RCC 7860 (cell line): ENCODE measurements at regions not wholly inside any gene's neighbourhood (a gene's known extent, or its start where the extent isn't known, plus 50 kb on each side); places are given as distances from the start of the nearest gene placed in this dataset.

Experiments used
- DNase-seq: peaks from one replicate; pipeline ENCODE4 v3.0.0-alpha.2; 2015; ENCODE audit warnings: low spot score
- FAIRE-seq: peaks from 2 replicates; lab custom pipeline; 2012; peaks lifted over from hg19 to GRCh38; lab: Jason Lieb, UNC

DNA sequence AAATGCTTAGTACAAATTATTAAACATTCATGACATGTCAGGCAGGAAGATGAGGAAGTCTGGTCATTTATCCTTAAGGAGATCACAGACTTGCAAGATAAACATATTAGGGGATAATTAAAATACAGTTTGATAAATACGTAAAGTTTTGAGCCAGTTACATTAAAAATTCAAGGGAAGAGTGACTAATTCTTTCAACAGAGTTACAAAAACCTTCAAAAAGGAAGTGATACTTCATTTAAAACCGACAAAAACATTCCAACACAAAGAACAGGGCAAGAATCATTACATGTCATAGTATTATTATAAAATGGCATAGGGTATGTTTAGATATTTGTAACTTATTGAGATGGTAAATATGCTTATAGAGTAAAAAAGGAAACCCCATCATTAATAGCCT, 636.0 kb downstream of the NR4A2 start:
- no peak for FAIRE-seq
- DNase-seq = no peak

DNA sequence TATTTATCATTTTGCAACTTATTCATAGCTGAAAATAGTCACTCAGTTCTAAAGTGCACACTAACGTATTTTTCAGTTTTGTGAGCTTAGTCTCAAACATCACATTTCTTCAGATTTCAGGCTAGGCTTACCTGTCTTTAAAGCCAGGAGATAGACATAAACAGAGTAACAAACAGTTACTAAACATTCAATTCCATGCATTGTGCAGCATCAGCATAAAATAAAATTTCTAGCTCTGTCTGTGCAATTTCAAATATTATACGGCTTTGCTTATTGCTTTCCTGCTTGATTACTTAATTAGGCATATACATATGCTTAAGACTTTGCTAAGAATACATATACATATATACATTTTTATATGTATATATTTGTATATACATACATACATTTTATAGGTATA, 637.0 kb downstream of the NR4A2 start:
- DNase-seq = no peak
- no peak for FAIRE-seq

DNA sequence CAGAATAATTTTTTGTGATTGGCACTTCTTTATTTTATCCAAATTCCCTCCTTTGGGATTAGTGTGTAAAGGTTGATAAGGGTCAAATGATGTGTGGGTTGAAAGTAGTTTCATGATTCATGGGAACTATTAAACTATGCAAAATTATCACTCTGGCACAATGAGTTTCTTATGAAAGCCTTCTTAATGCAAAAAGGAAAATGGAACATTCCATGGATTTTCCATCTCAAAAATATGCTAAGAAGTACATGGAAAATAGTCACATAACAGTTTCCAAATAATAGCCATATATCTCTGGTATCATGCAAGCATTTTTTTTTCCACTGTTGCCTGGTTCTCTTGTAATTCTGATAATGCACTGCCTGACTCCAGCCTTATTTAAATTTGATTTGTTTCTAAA, 639.7 kb downstream of the NR4A2 start:
- FAIRE-seq = no peak
- DNase-seq = no peak

DNA sequence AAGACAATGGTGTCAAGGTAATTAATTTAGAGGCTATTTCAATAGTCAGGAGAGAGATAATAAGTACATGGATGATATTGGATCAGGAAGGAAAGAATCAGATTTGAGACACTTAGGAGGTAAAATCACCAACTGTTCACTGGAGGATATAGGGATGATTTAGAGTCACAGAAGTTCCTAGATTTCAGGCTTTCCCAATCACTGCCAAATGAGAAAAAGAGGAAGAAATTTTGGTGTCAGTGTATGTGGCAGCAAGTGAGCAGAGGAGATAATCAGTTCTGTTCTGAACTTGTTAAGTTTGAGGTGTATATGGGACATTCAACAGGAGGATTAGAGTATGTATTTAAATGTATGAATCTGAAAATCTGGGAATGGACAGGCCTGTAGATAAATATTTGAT, 640.4 kb downstream of the NR4A2 start:
- no peak for DNase-seq
- FAIRE-seq = no peak

DNA sequence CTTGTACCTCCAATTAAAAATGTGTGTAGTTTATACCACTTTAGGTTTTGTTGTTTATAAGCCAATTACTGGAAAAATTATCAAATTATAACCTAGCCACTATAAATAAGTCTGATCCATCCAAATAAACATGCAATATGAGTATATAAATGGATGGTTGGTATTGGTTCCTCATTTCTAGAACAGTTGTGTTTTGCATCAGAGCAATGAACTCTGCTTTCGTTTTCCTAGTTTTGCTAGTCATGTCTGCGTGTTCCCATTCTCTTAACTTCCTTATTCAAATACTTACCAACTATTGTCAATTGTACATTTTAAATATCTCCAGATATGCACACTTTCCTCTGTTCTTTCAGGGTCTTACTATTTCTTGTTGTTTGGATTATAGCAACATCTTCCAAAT, 641.7 kb downstream of the NR4A2 start:
- DNase-seq (no peak), FAIRE-seq (no peak)

DNA sequence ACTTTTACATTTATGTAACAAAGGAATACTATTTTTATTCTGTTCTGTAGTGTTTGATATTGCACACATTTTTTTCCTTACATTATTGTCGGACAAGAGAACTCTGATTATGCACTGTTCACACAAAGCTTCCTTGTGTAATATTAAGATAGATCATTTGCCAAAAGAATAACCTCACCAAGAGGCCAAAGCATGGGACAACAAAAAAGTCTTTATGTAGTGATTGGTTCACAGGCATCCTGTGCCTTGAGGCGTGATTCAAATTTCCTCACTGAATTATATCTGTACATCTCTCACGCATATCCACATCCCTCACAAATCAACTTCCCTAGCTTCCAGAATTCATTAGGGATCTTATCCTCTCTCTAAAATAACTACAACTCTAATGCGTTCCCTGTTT, 642.7 kb downstream of the NR4A2 start:
- FAIRE-seq (no peak), DNase-seq (no peak)

DNA sequence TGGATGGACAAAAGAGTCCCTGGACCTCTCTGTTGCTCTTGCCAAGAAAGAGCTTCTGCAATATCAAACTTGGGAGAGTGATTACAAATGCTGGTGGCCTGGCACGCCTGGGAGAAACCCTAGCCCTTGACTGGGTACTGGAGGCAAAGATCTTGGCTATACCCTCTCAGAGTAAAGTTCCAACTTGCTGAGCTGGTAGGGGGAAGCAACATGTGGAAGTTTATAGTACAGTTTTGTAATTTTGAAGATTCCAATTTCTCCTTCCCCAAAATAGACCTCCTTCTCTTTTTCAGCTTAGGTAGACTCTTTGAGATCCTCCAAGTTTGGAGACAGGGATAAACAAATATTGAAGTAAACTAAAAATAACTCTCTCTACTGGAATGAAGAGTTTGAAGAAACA, 645.3 kb downstream of the NR4A2 start:
- FAIRE-seq = no peak
- DNase-seq = no peak

DNA sequence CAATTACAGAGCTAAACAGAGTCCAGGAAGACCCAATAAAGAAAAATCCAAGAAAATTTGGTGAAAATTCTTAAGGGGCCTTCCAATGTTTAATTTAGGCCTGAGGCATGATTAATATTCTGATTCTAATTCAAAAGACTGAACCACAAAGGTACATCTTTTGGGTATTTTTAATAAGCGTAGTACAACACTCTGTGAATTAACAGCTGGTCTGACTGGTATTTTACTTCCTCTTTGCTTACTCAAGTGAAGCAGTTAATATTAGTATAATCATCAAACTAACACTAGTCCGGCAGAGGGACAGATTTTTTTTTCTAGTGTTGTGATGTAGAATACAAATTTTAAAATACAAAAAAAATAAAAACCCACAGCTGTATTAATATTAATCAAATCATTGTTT, 652.9 kb downstream of the NR4A2 start:
- DNase-seq = no peak
- no peak for FAIRE-seq

DNA sequence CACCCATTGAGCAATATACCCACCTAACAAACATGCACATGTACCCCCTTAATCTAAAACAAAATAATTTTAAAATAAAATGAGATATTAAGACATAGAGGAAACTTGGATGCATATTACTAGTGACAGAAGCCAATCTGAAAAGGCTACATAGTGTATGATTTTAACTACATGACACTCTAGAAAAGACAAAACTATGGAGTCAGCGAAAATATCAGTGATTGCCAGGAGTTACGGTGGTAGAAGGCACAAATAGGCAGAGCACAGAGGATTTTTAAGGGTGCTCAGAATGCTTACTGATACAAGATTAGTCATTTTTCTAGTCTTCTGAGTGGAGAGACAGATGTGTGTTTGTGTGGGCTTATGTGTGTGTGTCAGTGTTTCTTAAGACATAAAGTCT, 656.6 kb downstream of the NR4A2 start:
- FAIRE-seq = no peak
- no peak for DNase-seq

DNA sequence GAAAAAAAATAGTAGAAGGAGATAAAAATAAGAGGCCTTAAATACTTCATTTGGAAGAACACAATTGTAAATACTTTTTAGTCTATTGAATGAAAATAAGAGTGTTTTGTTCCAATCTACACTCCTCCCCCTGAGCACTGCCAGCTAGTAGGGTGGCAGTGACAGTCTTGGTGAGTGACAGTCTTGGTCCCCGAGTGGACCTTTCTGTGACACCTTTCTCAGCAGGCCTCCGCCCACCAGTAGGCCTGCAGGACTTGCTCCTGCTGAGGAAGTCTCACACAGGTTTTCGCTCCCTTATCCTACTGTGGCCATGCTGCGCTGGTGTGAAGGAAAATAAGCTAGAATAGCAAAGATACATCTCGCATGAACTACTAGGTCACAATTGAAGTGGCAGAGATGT, 666.8 kb downstream of the NR4A2 start:
- FAIRE-seq (no peak), DNase-seq (no peak)

DNA sequence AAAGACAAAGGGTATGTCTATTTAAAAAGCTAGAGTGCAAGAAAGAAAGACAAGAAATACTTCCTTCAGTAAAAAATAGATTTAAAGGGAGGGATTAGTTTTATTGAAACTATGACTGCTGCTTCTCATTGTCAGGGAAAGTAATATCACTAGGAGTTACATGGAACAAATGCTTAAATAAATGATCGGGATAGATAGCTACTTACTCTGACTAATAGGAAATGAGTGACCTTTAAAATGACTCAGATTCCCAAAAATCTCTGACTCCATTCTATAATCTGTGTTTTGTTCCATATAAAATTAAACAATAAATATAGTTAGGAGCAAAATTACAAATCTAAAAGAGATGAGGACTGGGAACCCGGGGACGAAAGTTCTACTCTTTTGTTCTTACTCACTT, 669.3 kb downstream of the NR4A2 start:
- no peak for DNase-seq
- no peak for FAIRE-seq

DNA sequence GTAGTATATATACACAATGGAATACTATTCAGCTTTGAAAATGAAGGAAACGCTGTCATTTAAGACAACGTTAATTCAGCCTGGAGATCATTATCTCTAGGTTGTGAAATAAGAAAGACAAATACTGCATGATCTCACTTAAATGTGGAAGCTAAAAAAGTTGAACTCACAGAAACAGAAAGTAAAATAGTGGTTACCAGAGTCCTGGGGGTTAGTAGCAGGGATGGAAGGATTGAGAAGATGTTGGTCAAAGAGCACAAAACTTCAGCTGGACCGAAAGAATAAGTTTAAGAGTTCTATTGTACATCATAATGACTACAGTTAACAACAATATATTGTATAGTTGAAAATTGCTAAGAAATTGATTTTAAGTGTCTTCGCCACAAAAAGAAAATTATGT, 670.3 kb downstream of the NR4A2 start:
- no peak for FAIRE-seq
- DNase-seq = no peak

DNA sequence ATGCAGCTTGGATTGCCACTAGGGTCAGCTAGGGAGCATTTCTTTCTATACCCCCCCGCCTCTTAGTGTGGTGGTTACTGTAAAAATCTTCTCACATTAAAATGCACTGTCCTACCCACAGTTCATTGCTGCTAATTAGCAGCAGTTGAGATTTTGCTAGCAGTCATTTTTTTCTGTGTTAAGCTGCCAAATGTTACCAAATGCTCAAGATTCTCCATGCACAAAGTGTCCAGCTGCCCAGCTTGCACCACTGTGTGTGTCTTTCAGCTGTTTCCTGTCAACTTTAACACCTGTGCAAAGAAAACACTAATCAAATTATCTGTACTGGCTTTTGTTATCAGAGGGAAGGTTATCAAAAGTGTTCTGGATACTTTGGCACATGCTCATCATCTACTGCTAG, 679.3 kb downstream of the NR4A2 start:
- no peak for FAIRE-seq
- no peak for DNase-seq

DNA sequence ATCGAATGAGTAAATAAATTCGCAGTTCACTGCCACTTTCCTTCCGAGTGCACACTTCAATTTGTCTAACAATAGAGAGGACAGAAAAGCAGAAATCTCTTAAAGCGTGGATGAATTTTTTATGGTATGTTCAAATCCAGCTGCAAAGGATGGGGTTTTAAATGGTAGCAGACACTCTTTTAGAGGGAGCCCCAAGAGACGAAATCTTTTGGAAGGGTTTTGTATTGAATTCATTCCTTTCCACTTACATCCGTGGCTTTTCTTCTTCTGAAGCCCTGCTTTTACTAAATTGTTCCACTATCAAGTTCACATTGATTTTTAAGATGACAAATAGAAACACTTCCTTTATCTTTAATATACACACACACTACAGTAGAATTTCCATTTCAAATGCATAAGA, 680.7 kb downstream of the NR4A2 start:
- DNase-seq = no peak

DNA sequence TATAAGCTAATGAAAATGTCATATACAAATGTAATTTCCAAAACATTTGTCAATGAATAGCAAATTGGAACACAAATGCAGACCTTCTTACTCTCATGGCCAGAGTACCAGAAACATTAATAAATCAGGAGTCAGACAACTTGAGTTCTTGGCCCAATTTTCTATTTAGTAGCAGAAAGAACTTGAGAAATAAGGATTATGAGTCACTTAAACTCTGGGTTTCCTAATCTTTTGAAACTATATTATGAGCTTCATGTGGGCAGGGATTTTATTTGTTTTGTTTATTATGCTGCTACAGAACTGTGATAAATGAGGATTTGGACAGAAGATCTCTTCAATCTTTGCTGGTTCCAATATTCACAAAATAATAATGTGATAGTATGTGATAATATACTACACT, 686.7 kb downstream of the NR4A2 start:
- FAIRE-seq (no peak), DNase-seq (no peak)

More for the DNA sequence above, 680.7 kb downstream of the NR4A2 start:
- no peak for FAIRE-seq

DNA sequence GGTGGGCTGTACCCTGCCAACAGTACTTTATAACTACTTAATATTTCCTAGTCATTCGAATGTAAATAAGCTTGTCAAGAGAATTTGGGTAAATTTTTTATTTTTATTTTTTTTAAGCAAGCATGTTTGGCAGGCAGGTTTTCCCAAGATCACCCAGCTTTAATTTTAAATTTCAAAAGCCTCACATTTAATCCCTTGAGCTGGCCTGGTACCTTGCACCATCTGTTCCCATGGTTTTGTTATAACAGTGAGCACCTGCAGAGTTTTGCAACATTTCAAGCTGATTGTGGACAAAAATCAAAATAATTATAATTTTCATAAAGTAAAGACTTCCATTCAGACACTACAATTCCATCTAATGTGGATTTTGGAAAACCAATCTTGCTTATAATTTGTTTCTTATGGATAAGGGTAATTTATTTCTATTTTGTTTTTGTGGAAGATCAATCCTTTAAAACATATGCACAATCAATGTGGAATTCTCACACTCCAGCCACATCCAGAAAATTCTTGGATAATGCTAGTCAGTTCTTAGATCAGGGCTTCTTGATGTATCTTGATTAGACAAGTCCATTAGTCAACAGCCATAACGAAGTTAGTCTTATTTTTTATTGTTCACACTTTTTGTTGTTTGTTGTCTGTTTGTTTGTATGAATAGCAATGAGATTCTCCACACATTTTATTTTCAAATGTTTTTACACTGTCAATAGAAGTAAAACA, 689.3 kb downstream of the NR4A2 start:
- FAIRE-seq = no peak
- no peak for DNase-seq

DNA sequence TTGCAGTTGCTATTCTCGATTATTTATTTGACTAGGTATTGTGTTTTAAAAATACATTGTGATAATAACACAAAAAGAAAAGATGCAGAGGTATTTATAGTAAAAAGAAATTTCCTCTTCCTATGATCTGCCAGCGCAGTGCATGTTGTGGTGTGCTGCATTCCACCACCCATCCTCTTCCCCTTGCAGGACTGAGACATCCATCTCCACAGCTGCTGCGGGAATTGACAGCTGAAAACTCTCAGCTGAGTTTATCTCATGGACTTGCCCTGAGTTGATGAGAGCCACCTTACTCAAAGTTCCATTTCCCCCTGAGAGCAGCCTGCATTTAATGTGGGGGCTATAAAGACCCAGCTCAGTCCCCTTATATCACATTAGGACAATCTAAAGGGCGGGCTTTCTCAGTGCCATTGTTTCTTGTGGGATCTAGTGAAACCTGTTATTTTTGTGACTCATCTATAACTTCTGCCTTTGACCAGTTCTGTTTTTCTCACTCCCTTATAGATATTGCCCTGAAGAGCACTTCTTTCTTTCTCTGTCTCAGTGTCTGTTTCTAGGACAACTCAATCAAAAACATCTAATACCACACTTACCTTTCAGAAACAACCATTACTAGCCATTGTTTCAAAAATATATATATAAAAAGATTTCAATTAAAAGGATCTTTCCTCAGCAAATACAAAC, 698.5 kb downstream of the NR4A2 start:
- FAIRE-seq = no peak
- DNase-seq = no peak

DNA sequence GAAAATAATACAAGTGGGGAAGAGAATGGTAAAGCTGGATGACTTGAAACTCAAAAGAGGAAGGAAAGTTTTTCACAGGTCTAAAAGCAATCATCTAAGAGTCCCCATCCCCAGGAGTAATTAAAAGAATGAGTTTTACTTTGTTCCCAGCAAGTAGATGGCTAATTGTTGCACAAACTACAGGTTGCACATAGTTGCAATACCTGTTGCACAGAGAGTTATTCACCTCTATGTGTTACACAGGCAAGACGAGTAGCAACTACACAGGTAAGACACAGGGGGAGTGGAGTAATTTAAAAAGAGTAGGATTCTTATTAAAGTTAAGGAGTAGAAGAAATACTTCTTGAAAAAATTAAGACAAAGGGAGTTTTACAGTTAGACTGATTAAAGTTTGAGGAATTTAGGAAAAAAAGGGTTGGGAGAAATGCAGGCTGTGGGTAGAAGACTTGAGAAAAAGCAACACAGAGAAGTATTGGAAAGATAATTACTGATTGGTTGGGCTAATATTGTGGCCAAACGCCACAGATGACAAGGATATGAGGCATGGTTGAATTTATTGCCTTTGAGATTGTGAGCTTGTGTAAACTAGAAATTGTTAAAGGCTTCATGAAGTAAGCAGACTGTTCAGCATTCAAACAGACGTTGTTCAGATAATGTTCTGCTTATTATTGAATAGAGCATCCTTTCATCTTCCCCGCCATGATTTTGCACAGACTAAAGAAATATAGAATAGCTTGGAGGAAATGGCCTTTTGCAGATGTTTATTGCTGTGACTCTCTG, 699.3 kb downstream of the NR4A2 start:
- DNase-seq = no peak
- FAIRE-seq = no peak

DNA sequence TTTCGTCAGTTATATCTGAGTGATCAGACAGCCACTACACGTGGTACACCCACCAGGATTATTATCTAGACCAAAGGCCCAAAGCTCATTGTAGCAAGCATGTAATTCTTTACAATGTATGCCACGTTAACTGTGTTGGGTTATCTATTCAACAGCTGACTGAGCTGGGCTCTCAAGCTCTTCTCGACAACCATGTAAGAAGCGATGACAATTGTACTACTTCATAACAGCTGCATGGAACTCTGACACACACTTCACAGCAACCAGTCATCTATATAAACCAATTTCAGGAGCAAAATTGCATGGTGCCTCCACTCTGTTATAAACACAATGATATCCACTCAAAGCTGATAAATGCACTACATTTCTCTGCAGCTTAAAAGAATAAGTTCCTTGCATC, 701.8 kb downstream of the NR4A2 start:
- DNase-seq (no peak), FAIRE-seq (no peak)

DNA sequence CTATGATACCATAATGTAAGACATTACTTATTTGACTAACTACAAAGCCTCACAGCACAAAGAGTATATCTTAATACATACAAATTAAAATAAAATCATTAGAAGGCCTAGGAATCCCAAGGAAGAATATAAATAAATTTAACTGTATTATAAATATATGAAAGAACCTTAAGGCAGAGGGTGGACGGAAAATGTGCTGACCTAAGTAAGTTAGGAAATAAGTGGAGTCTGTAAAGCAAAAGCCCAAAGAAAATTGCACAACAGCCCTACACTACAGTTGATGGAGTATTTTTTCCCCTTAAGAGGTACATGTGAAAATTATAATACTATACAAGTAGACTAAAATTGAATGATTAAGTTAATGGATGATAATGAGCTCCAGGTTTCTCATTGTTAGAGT, 710.1 kb downstream of the NR4A2 start:
- FAIRE-seq = no peak
- no peak for DNase-seq

DNA sequence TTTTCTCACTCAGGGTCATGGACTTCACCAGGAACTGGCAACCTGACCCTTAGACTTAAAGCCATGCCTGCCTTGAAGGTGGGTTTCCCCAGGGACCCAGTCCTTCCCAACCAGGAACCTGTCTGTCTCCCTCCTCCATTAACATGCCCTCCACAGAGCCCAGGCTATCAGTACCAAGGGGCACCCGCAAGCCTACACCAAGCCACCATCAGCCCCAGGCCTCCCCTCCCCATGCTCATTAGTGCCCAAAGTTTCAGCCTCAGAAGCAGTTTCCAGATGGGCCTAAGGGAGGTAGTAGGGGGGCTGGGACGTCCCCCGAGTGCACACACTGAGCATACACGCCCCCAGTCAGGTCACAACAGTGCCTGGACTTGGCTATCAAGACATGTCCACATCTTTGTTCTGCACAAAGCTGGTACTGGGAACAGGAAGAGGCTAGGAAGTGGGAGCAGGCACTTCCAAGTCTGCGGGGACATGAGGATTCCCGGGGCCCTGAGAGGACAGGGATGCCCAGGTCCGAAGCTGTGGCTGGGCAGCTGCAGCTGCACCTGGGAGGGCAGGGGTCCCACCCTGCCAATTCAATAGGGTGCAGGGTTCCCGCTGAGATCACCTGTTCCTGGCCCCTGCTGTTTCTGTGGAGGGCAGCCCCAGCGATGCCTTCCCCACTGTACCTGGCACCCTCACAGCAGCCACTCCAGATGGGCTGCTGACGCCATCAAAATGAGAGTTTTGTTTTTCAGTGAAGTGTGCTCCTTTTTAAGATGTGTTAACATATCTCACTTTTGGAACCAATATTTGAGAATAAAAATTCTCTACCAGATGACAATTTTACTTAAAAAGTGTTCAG, 731.4 kb downstream of the NR4A2 start:
- DNase-seq = no peak
- no peak for FAIRE-seq
